PFSK-1 (cell line): ENCODE measurements at regions not wholly inside any gene's neighbourhood (a gene's known extent, or its start where the extent isn't known, plus 50 kb on each side); places are given as distances from the start of the nearest gene placed in this dataset.

Source experiments
- FOXP2 ChIP-seq: optimal IDR thresholded peaks from 2 replicates; pipeline ENCODE3; 2011; ENCODE audit warnings: borderline replicate concordance, control low read depth, inconsistent platforms; ENCODE audit not compliant: insufficient read depth; ENCODE audit errors: extremely low read length, extremely low read depth
- POLR2AphosphoS5 ChIP-seq: IDR thresholded peaks from 2 replicates; pipeline ENCODE4 v1.6.1; 2012; ENCODE audit warnings: low read depth, mild to moderate bottlenecking, control low read depth, low read length, moderate library complexity
- SIN3A ChIP-seq: IDR thresholded peaks from 2 replicates; pipeline ENCODE4 v1.6.1; 2012; ENCODE audit warnings: mild to moderate bottlenecking, low read length, moderate library complexity, borderline replicate concordance; ENCODE audit not compliant: insufficient read depth
- TAF1 ChIP-seq: IDR thresholded peaks from 2 replicates; pipeline ENCODE4 v1.6.1; 2012; ENCODE audit warnings: low read length, control low read depth, borderline replicate concordance; ENCODE audit not compliant: insufficient read depth
- TF ChIP-seq, protein P1 (sequence below), 2 experiments: IDR thresholded peaks; 2 replicates each; pipeline versions ENCODE4 v1.6.1 to v1.8.0; 2011 to 2012; ENCODE audit warnings: low read depth in 2 of 2, low read length in 2 of 2, control low read depth in 1 of 2, inconsistent platforms in 1 of 2, mild to moderate bottlenecking in 1 of 2, moderate library complexity in 1 of 2; ENCODE audit not compliant: insufficient read depth in 1 of 2

DNA sequence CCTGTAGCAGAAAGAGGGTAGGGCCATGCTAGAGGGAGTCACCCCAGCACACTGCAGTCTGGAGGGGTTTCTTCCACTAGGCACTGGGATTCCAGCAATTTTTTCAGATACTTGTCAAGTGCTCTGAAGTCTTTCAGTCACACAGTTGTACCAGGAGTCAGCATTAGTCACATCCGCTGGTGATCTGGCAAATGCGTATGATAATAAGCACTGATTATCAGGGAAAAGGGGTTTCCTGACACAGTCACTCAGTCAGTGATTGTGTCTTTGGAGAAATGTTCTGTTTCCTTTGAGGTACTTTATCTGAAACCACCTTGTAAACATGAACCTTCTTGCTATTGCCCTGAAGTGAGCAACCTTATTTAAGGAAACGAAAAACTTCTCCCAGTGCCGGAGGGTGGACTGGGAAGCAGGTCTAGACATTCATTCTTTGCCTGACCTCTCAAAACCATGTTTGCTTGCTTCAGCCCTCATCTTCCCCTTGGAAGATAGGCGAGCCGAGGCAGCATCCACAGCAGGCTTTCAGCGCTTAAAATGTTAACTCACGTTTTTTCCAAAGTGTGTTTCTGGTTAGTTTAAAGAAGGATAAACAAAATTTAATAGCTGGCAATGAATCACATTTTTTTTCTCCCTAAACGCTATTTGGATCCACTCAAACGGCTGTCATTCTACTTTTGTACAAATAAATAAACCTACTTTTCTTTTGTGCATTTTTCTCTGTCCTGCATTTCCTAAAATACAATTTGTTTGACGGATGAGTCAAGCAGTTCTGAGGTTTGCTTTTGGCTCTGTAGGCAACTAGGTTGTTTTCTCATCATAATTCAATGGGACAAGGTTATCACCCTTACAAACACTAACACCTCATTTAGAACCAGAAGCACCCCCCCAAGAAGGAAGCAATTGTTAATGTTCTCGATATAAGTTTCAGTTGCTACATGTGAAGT, 77.7 kb downstream of the FOXD1 start:
- TF ChIP-seq TAF1 (peak; percentile 28; the same call in 1 of the 2 replicates), SIN3A (no peak), POLR2AphosphoS5 (no peak)
- TF ChIP-seq, protein P1, sequence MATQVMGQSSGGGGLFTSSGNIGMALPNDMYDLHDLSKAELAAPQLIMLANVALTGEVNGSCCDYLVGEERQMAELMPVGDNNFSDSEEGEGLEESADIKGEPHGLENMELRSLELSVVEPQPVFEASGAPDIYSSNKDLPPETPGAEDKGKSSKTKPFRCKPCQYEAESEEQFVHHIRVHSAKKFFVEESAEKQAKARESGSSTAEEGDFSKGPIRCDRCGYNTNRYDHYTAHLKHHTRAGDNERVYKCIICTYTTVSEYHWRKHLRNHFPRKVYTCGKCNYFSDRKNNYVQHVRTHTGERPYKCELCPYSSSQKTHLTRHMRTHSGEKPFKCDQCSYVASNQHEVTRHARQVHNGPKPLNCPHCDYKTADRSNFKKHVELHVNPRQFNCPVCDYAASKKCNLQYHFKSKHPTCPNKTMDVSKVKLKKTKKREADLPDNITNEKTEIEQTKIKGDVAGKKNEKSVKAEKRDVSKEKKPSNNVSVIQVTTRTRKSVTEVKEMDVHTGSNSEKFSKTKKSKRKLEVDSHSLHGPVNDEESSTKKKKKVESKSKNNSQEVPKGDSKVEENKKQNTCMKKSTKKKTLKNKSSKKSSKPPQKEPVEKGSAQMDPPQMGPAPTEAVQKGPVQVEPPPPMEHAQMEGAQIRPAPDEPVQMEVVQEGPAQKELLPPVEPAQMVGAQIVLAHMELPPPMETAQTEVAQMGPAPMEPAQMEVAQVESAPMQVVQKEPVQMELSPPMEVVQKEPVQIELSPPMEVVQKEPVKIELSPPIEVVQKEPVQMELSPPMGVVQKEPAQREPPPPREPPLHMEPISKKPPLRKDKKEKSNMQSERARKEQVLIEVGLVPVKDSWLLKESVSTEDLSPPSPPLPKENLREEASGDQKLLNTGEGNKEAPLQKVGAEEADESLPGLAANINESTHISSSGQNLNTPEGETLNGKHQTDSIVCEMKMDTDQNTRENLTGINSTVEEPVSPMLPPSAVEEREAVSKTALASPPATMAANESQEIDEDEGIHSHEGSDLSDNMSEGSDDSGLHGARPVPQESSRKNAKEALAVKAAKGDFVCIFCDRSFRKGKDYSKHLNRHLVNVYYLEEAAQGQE (IDR thresholded peaks at IDR 0.05; ENCODE audit: insufficient read depth in 1 of 2, low read depth in 2 of 2, low read length in 2 of 2): peak in 1 of 2 experiments; percentile 70; a peak in 2 of 4 replicates

DNA sequence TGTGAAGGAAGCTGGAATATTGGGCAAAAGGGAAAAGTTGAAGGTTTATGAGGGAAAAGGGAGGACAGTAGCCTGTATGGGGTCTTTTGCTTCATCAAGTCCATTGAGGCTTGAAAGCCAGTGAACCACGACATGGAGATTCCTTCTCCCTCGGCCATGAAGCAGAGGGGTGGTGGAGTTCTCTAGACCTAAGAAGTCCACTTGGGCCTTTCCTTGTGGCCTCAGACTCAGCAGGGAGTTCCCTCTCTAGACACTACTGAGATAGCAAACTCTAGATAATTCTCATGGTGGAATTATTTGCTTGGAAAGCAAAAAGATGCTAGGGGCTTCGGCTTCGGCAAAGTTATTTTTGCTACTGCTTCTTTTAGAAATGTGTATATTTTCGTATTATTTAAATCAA, 78.5 kb downstream of the FOXD1 start:
- TF ChIP-seq POLR2AphosphoS5: no peak
- no peak for TF ChIP-seq FOXP2
- TF ChIP-seq, protein P1 (IDR thresholded peaks at IDR 0.05; ENCODE audit: insufficient read depth in 1 of 2, low read depth in 2 of 2, low read length in 2 of 2): no peak
- no peak for TF ChIP-seq TAF1
- TF ChIP-seq SIN3A: no peak

DNA sequence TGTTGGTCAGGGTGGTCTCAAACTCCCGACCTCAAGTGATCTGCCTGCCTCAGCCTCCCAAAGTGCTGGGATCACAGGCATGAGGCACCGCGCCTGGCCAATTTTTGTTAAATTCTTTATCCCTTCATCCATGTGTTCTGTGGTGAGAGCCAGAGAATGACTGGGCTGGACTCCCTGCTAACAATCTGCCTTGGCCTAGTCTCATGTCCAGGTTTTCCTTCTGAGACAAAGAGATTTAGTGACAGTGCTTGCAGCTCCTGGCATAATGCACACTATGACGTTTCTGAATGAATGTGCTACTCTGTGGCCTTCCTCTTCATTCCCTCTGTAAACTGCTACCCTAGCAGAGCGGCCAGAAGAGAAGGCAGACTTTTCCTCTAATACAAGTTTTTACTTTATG, 79.3 kb downstream of the FOXD1 start:
- TF ChIP-seq SIN3A (no peak), FOXP2 (no peak), POLR2AphosphoS5 (no peak), TAF1 (no peak)
- TF ChIP-seq, protein P1 (IDR thresholded peaks at IDR 0.05; ENCODE audit: insufficient read depth in 1 of 2, low read depth in 2 of 2, low read length in 2 of 2): no peak

DNA sequence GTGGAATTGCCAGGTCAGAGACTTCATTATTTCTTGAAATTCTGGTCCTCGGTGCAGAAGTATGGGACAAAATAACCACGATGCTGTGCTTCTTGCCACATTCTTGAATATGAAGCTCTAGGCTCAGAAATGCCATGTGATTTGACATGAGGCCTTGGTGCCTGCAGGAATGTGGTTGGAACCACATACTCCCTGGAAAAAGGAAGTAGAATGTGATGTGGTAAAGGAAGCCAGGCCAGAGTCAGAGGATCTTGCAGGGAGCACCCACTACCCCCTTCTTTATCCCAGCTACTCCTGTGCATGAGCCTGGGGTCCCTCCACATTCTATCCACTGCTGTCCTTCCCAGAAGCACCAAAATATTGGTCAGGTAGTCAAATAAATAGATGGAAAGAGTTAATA, 80.9 kb downstream of the FOXD1 start:
- TF ChIP-seq, protein P1 (IDR thresholded peaks at IDR 0.05; ENCODE audit: insufficient read depth in 1 of 2, low read depth in 2 of 2, low read length in 2 of 2): no peak
- TF ChIP-seq SIN3A (no peak), TAF1 (no peak), FOXP2 (no peak), POLR2AphosphoS5 (no peak)
